ENCODE measurements at regions not wholly inside any gene's neighbourhood (a gene's known extent, or its start where the extent isn't known, plus 50 kb on each side); places are given as distances from the start of the nearest gene placed in this dataset.

- Histone ChIP-seq H3K36me3 (ENCODE audit: insufficient read depth, low read length) (no peaks in the 10 kb centered on the region), H2AFZ (ENCODE audit: low read length) (no peak overlapping the region), H3F3A (ENCODE audit: insufficient read depth, low read length) (no peaks in the 10 kb centered on the region), H4K20me1 (ENCODE audit: insufficient read depth, low read length) (no peaks in the 10 kb centered on the region), H3K4me2 (ENCODE audit: low read length) (no peak overlapping the region), H3K4me1 (ENCODE audit: insufficient read depth, low read length, severe bottlenecking) (no peaks in the 10 kb centered on the region), H3K27ac (ENCODE audit: low read depth, low read length, poor library complexity, severe bottlenecking) (no peak overlapping the region), H3K9me2 (ENCODE audit: low read depth, low read length) (no peaks in the 10 kb centered on the region), H3K79me2 (ENCODE audit: insufficient read depth, low read length) (no peaks in the 10 kb centered on the region), H3K4me3 (ENCODE audit: low read depth, low read length, poor library complexity, severe bottlenecking) (no peak overlapping the region), H3K9ac (ENCODE audit: low read length) (no peak overlapping the region), H3K9me3 (ENCODE audit: low read length) (no peaks in the 10 kb centered on the region), H3K27me3 (ENCODE audit: insufficient read depth, low read length) (no peaks in the 10 kb centered on the region)
- TF ChIP-seq EZH2 (IDR thresholded peaks at IDR 0.05; ENCODE audit: borderline replicate concordance, low read length) (no peak), CTCF (IDR thresholded peaks at IDR 0.05; ENCODE audit: low read length) (no peak)
Measured at GRCh38 chr3:36650271-36650671, 114.1 kb downstream of the DCLK3 start.

- Histone ChIP-seq H2AFZ (ENCODE audit: low read length) (no peak overlapping the region), H3K27me3 (ENCODE audit: insufficient read depth, low read length) (no peaks in the 10 kb centered on the region), H3F3A (ENCODE audit: insufficient read depth, low read length) (no peaks in the 10 kb centered on the region), H3K9ac (ENCODE audit: low read length) (no peak overlapping the region), H3K9me3 (ENCODE audit: low read length) (no peaks in the 10 kb centered on the region), H3K36me3 (ENCODE audit: insufficient read depth, low read length) (no peaks in the 10 kb centered on the region), H3K27ac (ENCODE audit: low read depth, low read length, poor library complexity, severe bottlenecking) (no peak overlapping the region), H3K4me1 (ENCODE audit: insufficient read depth, low read length, severe bottlenecking) (no peaks in the 10 kb centered on the region), H3K79me2 (ENCODE audit: insufficient read depth, low read length) (no peaks in the 10 kb centered on the region), H4K20me1 (ENCODE audit: insufficient read depth, low read length) (no peaks in the 10 kb centered on the region), H3K4me2 (ENCODE audit: low read length) (no peak overlapping the region), H3K4me3 (ENCODE audit: low read depth, low read length, poor library complexity, severe bottlenecking) (no peak overlapping the region), H3K9me2 (ENCODE audit: low read depth, low read length) (no peaks in the 10 kb centered on the region)
- no peak for TF ChIP-seq CTCF (IDR thresholded peaks at IDR 0.05; ENCODE audit: low read length)
- no peak for TF ChIP-seq EZH2 (IDR thresholded peaks at IDR 0.05; ENCODE audit: borderline replicate concordance, low read length)
Measured at GRCh38 chr3:36649125-36649524, 115.2 kb downstream of the DCLK3 start.

- Histone ChIP-seq H3K27me3 (ENCODE audit: insufficient read depth, low read length) (no peaks in the 10 kb centered on the region), H3K4me1 (ENCODE audit: insufficient read depth, low read length, severe bottlenecking) (no peaks in the 10 kb centered on the region), H3K4me3 (ENCODE audit: low read depth, low read length, poor library complexity, severe bottlenecking) (no peak overlapping the region), H3K36me3 (ENCODE audit: insufficient read depth, low read length) (no peaks in the 10 kb centered on the region), H3K27ac (ENCODE audit: low read depth, low read length, poor library complexity, severe bottlenecking) (no peak overlapping the region), H3K79me2 (ENCODE audit: insufficient read depth, low read length) (no peaks in the 10 kb centered on the region), H2AFZ (ENCODE audit: low read length) (no peak overlapping the region), H3K4me2 (ENCODE audit: low read length) (no peak overlapping the region), H3K9ac (ENCODE audit: low read length) (no peak overlapping the region), H3F3A (ENCODE audit: insufficient read depth, low read length) (no peaks in the 10 kb centered on the region), H3K9me3 (ENCODE audit: low read length) (no peaks in the 10 kb centered on the region), H3K9me2 (ENCODE audit: low read depth, low read length) (no peaks in the 10 kb centered on the region), H4K20me1 (ENCODE audit: insufficient read depth, low read length) (no peaks in the 10 kb centered on the region)
- TF ChIP-seq EZH2 (IDR thresholded peaks at IDR 0.05; ENCODE audit: borderline replicate concordance, low read length) (no peak), CTCF (IDR thresholded peaks at IDR 0.05; ENCODE audit: low read length) (no peak)
Measured at GRCh38 chr3:36648241-36649034, 115.9 kb downstream of the DCLK3 start.
